ENCODE measurements at regions not wholly inside any gene's neighbourhood (a gene's known extent, or its start where the extent isn't known, plus 50 kb on each side); places are given as distances from the start of the nearest gene placed in this dataset.

DNA sequence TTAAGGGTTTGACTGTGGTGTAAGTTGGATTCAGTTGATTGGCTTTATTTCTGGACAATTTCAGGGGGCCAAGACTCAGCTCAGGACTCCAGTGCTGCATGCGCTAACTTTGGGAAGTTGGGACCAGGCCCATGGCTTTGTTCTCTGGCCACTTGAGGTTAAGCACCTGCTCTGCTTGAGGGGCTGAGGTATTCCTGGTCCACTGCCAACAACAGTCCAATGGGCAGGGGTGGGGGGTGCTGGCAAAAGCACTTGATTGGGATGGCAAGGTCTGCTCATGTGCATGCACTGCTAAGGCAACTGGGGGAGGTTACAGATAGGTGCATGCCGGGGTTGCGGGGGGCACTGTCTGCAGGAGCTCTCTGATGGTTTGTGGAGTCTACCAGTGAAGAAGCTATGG lies 52.6 kb upstream of the ASB17 start:
- no peak for DNase-seq (ENCODE audit: low spot score)

DNA sequence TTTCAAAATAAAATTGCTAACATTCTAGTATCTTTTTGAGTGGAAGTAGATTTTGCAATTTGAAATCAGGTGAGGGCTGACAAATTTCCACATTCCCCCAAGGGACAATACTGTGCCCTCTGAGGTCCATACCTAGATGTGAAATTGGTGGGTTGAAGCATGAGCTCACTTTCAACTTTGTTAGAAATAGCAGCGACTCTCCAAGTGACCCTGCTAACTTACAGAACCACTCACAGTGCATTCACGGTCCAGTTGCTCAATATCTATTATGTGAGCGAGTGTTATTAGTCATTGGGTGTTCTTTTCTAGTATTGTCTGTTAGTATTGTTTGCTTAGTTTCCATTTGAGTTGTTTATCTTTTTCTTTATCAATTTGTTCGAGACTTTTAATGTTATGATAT lies 53.6 kb upstream of the ASB17 start:
- DNase-seq (ENCODE audit: low spot score), result no peak

- no peak for DNase-seq (ENCODE audit: low spot score)
Measured at GRCh38 chr1:75986478-75986877, 54.3 kb upstream of the ASB17 start.

DNA sequence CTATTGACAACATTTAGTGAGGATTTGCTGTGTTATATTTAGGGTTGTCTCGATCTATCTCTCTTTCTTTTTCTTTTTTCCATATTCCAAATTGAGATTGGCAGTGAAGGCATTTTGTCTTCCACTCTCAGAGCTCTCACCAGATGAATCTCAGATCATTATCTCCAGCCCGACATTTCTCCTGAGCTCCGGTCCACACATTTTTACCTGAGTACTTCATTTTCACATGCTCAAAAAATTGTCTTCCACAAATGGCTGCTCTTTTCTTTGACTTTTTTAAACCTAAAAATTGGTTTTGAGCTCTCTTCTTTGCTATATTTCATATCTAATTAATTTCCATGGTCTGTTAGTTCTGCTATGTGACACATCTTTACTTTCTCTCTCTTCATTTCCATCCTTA lies 56.9 kb upstream of the ASB17 start:
- no peak for DNase-seq (ENCODE audit: low spot score)

DNA sequence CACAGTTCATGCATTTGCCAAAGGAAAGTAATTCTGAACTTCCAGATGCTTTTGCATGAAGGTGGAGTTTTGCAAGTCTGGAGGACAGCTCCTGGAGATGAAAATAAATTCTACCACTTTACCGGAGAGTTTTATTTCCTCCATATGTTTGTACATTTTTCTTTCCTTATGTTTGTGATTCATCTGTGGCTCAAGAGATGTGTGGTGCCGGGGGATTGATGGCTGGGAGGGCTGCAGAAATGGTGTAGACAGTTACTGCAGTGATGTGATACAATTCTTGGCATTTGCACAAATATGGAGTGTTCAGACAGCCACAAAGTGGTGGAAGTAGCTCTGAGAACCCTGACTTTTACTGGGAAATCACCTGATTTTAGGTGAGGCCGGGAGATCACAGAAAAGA lies 58.5 kb upstream of the ASB17 start:
- no peak for DNase-seq (ENCODE audit: low spot score)

DNA sequence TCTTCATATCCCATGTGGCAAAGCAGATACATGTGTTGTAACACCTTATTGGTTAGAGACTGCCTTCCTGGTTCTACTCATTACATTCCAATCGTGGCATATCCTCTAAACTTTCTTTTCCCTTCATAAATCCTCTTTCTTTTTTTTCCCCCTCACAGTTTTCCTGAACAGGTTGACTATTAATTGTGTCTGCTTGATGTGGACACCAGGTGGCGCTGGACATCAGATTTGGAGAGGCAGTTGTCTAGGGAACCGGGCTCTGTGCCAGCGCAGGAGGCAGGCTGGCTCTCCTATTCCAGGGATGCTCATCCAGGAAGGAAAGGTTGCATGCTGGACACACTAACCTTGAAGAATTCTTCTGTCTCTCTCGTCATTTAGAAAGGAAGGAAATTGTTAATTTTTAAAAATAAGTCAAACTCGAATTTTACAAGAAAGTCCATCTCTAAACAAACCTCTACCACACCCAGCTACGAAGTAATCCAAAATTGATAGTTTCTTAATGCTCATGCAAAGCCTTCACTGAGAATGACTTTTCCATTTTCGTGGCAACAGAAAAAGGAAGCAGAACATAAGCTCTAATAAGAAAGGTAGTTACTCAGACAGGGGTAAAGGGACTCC lies 59.4 kb upstream of the ASB17 start:
- DNase-seq (ENCODE audit: low spot score), result peak; percentile 55

DNA sequence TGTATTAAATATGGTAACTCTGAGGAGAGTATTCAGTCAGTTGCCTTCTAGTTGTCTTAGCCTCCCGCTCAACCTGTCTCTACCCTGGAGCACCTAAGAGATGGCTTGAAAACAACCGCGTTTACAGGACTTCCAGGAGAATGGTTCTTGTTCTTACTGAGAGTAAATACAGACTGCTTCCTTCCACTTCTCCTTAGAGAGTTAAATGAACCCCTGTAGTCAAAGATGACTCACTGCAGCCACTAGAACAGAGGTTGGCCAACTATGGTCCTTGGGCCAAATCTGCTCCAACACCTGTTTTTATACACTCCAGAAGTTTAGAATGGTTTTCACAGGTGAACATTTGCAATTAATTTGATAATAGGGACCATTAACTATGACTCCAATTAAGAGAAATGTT lies 60.1 kb upstream of the ASB17 start:
- DNase-seq (ENCODE audit: low spot score), result no peak

DNA sequence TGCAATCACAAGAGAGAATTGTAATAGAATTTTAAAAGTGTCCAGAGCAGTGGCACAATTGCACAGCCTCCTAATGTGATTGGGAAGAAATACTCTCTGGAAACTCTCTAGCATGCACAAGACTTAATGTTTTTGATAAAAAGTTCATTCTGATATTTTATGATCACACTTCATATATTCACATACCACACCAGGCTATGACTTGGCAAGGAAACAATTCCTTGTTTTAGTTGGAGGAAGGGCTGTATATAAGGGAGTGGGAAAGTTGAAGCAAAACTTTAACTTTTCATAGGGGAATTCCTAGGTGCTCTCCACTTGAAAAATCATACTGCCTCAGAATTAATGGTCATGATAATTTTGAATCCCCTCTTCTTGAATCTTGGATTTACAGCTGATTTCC lies 61.5 kb upstream of the ASB17 start:
- DNase-seq (ENCODE audit: low spot score), result no peak

DNA sequence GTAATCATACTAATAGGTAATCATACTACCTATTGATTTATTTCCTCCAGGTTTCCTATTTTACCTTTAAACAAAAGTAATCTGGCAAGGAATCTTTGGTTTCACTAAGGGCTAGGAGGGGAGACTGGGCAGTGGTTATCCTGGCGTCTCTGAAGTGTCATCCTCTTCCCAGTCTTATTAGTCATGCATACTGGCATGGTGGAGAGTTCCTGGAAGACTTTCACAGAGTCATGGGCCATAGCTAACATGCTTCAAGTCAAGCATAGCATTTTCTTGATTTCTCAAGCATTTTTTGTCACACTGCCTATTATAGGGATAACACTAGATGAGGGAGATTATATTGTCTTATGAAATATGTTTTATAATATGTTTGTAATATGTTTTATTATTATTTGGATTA lies 64.0 kb upstream of the ASB17 start:
- no peak for DNase-seq (ENCODE audit: low spot score)

GRCh38 chr1:75999034-75999433 lies 66.8 kb upstream of the ASB17 start:
- DNase-seq (ENCODE audit: low spot score), result no peak

GRCh38 chr1:76003946-76004345 lies 70.6 kb upstream of the ST6GALNAC3 start:
- DNase-seq (ENCODE audit: low spot score), result no peak

DNA sequence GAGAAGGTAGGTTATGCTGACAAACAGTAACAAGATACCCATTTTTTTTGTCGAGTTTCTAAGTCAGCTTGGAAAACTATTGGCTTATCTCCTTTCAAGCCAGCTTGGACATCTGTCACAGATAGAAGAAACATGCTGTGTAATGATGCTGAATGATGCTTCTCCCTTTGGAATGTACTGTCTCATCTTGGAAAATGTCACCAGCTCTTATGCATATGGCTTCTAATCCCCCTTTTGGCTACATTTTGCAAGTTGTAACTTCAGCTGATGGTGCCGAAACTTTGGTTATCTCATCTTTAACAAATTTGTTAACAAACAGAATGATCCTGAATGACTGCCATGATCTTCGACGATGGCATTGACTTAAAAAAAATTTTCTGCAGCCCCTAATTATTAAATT lies 68.8 kb upstream of the ST6GALNAC3 start:
- DNase-seq (ENCODE audit: low spot score), result no peak

- DNase-seq (ENCODE audit: low spot score), result no peak
Measured at GRCh38 chr1:76006234-76006633, 68.3 kb upstream of the ST6GALNAC3 start.

DNA sequence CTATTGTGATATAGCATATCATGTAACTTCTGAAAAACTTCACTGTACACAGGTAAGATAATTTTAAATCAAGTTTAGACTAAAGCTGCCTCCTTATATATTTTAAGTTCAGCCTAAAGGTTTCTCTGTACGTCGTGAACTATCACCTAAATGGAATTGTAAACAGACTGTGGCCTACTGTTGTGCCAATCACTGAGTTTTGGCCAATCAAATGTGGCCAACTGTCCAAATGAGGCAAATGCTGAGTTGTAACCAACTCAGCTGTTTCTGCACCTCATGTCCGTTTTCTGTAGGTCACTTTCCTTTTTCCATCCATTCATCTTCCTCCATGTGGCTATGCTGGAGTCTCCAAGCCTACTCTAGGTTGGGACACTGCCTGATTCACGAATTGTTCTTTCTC lies 63.7 kb upstream of the ST6GALNAC3 start:
- no peak for DNase-seq (ENCODE audit: low spot score)

DNA sequence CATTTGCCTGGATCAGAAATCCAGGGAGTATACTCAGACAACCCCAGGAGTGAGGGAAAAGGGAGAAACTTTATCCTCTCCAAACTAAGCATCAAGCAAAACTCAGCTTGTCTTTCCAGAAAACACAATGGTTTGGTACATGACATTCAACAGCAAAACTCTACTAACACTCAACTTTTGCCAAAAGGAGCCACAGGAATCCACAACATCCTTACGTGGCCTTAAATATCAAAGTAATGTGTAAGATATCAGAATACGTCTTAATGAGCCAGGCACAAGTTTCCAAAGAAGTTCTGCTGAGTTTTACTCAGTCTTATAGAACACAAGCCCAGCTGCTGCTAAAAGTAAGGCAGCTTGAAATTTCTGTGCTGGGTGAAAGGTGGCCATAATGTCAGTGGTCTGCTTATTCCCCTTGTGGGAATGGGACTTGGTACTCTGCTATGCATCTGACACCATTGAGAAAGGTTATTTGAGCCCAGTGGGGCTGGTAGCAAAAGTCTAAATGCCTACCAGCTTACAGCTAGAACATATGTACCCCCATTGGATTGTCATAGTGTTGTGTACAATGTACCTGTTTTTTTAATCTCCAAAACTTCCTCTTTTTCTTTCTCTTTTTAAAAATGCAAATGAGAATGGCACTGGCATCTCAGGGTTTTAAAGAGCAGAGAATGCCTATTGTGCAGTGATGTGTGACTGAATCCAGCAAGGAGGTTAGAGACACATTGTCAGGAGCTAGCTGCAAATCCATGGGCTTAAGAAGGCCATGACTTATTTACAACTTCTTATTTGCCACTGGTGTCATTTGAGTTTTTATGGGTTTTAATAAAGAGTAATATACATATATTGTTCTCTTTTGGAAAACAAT lies 62.0 kb upstream of the ST6GALNAC3 start:
- DNase-seq (ENCODE audit: low spot score), result no peak

DNA sequence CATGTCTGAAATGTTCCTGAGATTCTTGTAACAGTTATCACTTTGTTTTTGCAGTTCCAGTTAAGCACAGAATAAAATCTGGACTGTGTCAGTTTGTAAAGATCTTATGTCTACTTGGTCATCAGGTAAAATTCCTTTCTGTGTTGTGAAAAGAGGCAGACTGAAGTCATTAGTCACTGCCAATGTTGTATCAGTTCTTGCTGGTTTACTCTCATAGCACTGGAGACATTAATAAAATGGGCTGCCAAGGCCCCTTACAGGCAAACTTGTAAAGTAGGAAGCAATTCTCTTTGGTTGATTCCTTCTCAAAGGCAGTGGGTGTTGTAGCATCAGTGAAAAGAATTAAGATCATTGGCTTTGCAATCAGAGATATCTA lies 61.4 kb upstream of the ST6GALNAC3 start:
- no peak for DNase-seq (ENCODE audit: low spot score)

DNA sequence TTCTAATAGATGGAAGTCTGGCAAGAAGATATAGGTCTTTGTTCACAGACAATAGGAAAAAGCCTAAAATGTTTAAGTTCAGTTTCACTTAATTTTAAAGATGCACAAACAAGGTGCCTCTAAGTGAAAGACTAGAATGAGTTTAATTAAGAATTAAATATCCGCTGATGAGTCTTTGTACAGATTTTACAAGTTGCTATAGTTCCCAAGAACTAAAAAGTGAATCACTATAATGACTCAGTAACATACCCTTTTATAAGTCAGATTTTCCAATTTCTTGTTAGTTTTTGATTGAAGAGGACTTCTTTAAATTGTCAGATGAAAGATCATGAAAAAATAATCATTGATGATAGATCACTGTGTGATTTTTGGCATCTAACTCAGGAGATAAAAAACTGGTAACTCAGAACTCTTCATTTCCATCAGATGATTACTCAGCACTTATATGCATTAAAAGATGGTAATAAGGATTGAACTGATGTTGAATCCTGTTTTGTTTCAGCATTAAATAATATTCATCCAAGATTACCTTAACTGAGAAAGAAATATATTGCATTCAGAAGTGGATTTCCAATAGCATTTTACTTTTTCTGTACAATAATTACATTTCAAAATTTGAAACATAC lies 59.0 kb upstream of the ST6GALNAC3 start:
- no peak for DNase-seq (ENCODE audit: low spot score)

DNA sequence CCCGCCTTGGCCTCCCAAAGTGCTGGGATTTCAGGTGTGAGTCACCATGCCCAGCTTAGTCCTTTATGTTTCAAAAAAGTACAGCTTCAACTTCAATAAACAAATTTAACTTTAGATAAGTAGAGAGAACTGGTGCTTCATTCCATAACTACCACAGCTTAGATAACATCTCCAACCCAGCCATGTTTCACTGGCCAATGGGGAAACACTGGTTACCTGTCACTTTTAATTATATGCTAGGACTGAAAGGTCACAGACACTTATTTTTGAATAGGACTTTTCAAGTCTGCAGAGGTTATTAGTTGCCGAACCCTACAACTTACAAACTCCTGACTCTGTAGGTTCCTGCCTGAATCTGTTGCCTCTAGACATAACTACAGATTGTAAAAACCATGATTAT lies 56.5 kb upstream of the ST6GALNAC3 start:
- DNase-seq (ENCODE audit: low spot score), result no peak

GRCh38 chr1:76021846-76022245 lies 52.7 kb upstream of the ST6GALNAC3 start:
- DNase-seq (ENCODE audit: low spot score), result no peak

DNA sequence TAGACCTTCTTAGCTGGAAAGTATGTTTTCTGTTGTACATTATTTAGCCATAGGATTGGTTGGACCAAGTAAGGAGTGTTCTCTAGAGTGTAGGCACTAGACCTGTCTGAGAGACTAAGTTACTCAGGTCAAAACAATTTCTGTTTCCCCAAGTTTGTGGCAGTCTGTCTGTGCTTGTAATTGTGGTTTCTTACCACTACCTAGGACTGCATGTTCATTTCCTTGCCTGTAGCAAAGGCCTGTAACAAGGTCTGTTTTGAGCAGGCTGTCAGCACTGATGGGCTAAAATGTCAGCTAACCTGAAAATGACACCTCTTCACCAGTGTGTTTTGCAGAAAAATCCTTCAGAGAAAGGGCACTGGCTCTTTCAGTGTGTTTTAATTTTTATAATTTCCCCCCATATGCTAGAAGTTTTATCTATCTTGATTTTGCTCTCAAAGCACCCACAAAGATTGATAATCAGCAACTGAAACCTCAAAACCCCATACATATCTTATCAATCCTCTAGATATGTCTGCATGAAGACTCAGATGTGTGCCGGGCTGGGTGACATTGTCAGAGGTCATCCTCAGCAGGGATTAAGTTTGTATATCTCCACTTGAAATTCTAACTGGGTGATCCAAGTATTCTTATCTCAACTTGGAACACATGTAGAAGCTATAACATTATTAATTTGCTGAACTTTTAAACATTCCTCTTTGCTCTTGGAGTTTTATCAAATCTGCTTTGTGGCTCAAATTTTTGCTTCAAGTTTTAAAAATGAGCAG lies 50.7 kb upstream of the ST6GALNAC3 start:
- DNase-seq (ENCODE audit: low spot score), result peak; percentile 21
